ENCODE measurements at regions not wholly inside any gene's neighbourhood (a gene's known extent, or its start where the extent isn't known, plus 50 kb on each side); places are given as distances from the start of the nearest gene placed in this dataset.

- WGBS, 2 donors = 72 to 93% methylated on average over 1 of the region's 1 CpG
- TF ChIP-seq CTCF (IDR thresholded peaks at IDR 0.05) (no peak), POLR2A (IDR thresholded peaks at IDR 0.05) (no peak)
- H3K27me3 ChIP-seq = no peaks in the 10 kb centered on the region
- H3K9me3 ChIP-seq = no peaks in the 10 kb centered on the region
- no peak overlapping the region for H3K27ac ChIP-seq
- H3K4me3 ChIP-seq = no peak overlapping the region
- ATAC-seq (no peak), DNase-seq (no peak)
- intact Hi-C loops (cut with DNase I) = no loop called here
- H3K4me1 ChIP-seq = no peaks in the 10 kb centered on the region
- no peaks in the 10 kb centered on the region for H3K36me3 ChIP-seq (replicated peaks in 1 of 2; ENCODE audit: insufficient read depth in 1 of 2, low read depth in 2 of 2)
Measured at GRCh38 chr5:62083661-62084060, 222.3 kb upstream of the KIF2A start.

- TF ChIP-seq CTCF (IDR thresholded peaks at IDR 0.05) (no peak), POLR2A (IDR thresholded peaks at IDR 0.05) (no peak)
- Histone ChIP-seq H3K36me3 (replicated peaks in 1 of 2; ENCODE audit: insufficient read depth in 1 of 2, low read depth in 2 of 2) (no peaks in the 10 kb centered on the region), H3K4me3 (no peak overlapping the region), H3K9me3 (no peaks in the 10 kb centered on the region), H3K27me3 (no peaks in the 10 kb centered on the region), H3K27ac (no peak overlapping the region), H3K4me1 (no peaks in the 10 kb centered on the region)
- DNase-seq (no peak), ATAC-seq (no peak)
- intact Hi-C loops (cut with DNase I) = no loop called here
- 83 to 89% methylated on average over 8 of the region's 8 CpGs for WGBS, 2 donors
Measured at GRCh38 chr5:62084391-62084790, 221.6 kb upstream of the KIF2A start.

- ATAC-seq (no peak), DNase-seq (no peak)
- Histone ChIP-seq H3K36me3 (replicated peaks in 1 of 2; ENCODE audit: insufficient read depth in 1 of 2, low read depth in 2 of 2) (no peaks in the 10 kb centered on the region), H3K4me3 (no peak overlapping the region), H3K4me1 (no peaks in the 10 kb centered on the region), H3K9me3 (no peaks in the 10 kb centered on the region), H3K27me3 (no peaks in the 10 kb centered on the region), H3K27ac (no peak overlapping the region)
- intact Hi-C loops (cut with DNase I) = no loop called here
- no peak for TF ChIP-seq CTCF (IDR thresholded peaks at IDR 0.05)
Measured at GRCh38 chr5:62090953-62091352, 215.1 kb upstream of the KIF2A start.

- no peak overlapping the region for H3K27ac ChIP-seq
- H3K4me3 ChIP-seq = no peak overlapping the region
- TF ChIP-seq POLR2A (IDR thresholded peaks at IDR 0.05) (no peak), CTCF (IDR thresholded peaks at IDR 0.05) (no peak)
- ATAC-seq (no peak), DNase-seq (no peak)
- 24 to 32% methylated on average over 2 of the region's 2 CpGs for WGBS, 2 donors
- no peaks in the 10 kb centered on the region for H3K27me3 ChIP-seq
- intact Hi-C loops (cut with DNase I) = no loop called here
- H3K9me3 ChIP-seq = no peaks in the 10 kb centered on the region
- no peaks in the 10 kb centered on the region for H3K4me1 ChIP-seq
- H3K36me3 ChIP-seq (replicated peaks in 1 of 2; ENCODE audit: insufficient read depth in 1 of 2, low read depth in 2 of 2) = no peaks in the 10 kb centered on the region
Measured at GRCh38 chr5:62093411-62093810, 212.6 kb upstream of the KIF2A start.

GRCh38 chr5:62093976-62094375, 212.0 kb upstream of the KIF2A start:
- H3K4me1 ChIP-seq = no peaks in the 10 kb centered on the region
- no peak overlapping the region for H3K4me3 ChIP-seq
- H3K36me3 ChIP-seq (replicated peaks in 1 of 2; ENCODE audit: insufficient read depth in 1 of 2, low read depth in 2 of 2) = no peaks in the 10 kb centered on the region
- H3K27ac ChIP-seq = no peak overlapping the region
- no peak for TF ChIP-seq CTCF (IDR thresholded peaks at IDR 0.05)
- no peak for TF ChIP-seq POLR2A (IDR thresholded peaks at IDR 0.05)
- WGBS, 2 donors = 0 to 2% methylated on average over 3 of the region's 3 CpGs
- peak; percentile 32 to 65 (median 56) for DNase-seq
- no peaks in the 10 kb centered on the region for H3K9me3 ChIP-seq
- no peaks in the 10 kb centered on the region for H3K27me3 ChIP-seq
- intact Hi-C loops (cut with DNase I) = no loop called here
- peak; percentile 75 for ATAC-seq

Data from body of pancreas (tissue), 4 donors.